Liver (tissue), 7 donors: ENCODE measurements at regions not wholly inside any gene's neighbourhood (a gene's known extent, or its start where the extent isn't known, plus 50 kb on each side); places are given as distances from the start of the nearest gene placed in this dataset.

Experiments used
- DNase-seq: peaks from one replicate; pipeline ENCODE4 v3.0.0-alpha.2; 2017; ENCODE audit warnings: low spot score
- H3K27ac ChIP-seq, 2 donors: one replicate each; pipeline ENCODE4 v1.7.0; 2013; ENCODE audit warnings: inconsistent platforms in 2 of 2, low read length in 2 of 2, control low read depth in 1 of 2, low read depth in 1 of 2, mild to moderate bottlenecking in 1 of 2
- H3K27me3 ChIP-seq, 4 donors: one replicate each; pipeline versions ENCODE4 v1.6.1 to v1.7.0; 2013; ENCODE audit warnings: low read length in 3 of 4, inconsistent platforms in 1 of 4, mild to moderate bottlenecking in 1 of 4, moderate library complexity in 1 of 4; ENCODE audit not compliant: control insufficient read depth in 4 of 4, insufficient read depth in 4 of 4
- H3K36me3 ChIP-seq, 4 donors: one replicate each; pipeline versions ENCODE4 v1.6.1 to v1.7.0; 2013; ENCODE audit warnings: low read length in 3 of 4, mild to moderate bottlenecking in 3 of 4, low read depth in 1 of 4, moderate library complexity in 1 of 4; ENCODE audit not compliant: control insufficient read depth in 4 of 4, insufficient read depth in 3 of 4
- H3K4me1 ChIP-seq, 4 donors: one replicate each; pipeline versions ENCODE4 v1.6.1 to v1.7.0; 2013; ENCODE audit warnings: low read length in 3 of 4, mild to moderate bottlenecking in 3 of 4, moderate library complexity in 1 of 4; ENCODE audit not compliant: control insufficient read depth in 4 of 4, insufficient read depth in 4 of 4
- H3K4me3 ChIP-seq, 3 donors: one replicate each; pipeline versions ENCODE4 v1.6.1 to v1.7.0; 2013; ENCODE audit warnings: low read length in 3 of 3, control low read depth in 1 of 3, low read depth in 1 of 3, mild to moderate bottlenecking in 1 of 3
- H3K9ac ChIP-seq, 2 donors: one replicate each; pipeline ENCODE4 v1.7.0; 2013; ENCODE audit warnings: low read length in 2 of 2, mild to moderate bottlenecking in 2 of 2, moderate library complexity in 2 of 2, control low read depth in 1 of 2, low read depth in 1 of 2
- H3K9me3 ChIP-seq, 4 donors: one replicate each; pipeline versions ENCODE4 v1.6.1 to v1.7.0; 2013; ENCODE audit warnings: low read length in 3 of 4; ENCODE audit not compliant: control insufficient read depth in 4 of 4
- ATF3 ChIP-seq: IDR thresholded peaks from 2 replicates; pipeline ENCODE4 v1.6.1; 2016; ENCODE audit warnings: antibody characterized with exemption
- EGR1 ChIP-seq, 2 donors: IDR thresholded peaks; 2 replicates each; pipeline ENCODE4 v1.6.1; 2016 to 2018; ENCODE audit warnings: antibody characterized with exemption in 2 of 2, low read depth in 2 of 2
- FOXA2 ChIP-seq: IDR thresholded peaks from 2 replicates; pipeline ENCODE4 v1.6.1; 2016; ENCODE audit warnings: antibody characterized with exemption
- GABPA ChIP-seq, 2 donors: IDR thresholded peaks in 1 of 2; conservative IDR thresholded peaks in 1 of 2; 2 replicates each; pipeline ENCODE4 v1.6.1; 2016; ENCODE audit warnings: antibody characterized with exemption in 2 of 2, mild to moderate bottlenecking in 1 of 2, moderate library complexity in 1 of 2
- HNF4A ChIP-seq, 2 donors: conservative IDR thresholded peaks; 2 replicates each; pipeline ENCODE4 v1.6.1; 2016; ENCODE audit warnings: antibody characterized with exemption in 2 of 2, mild to moderate bottlenecking in 2 of 2
- HNF4G ChIP-seq: IDR thresholded peaks from 2 replicates; pipeline ENCODE4 v1.6.1; 2016; ENCODE audit warnings: antibody characterized with exemption
- JUND ChIP-seq, 2 donors: IDR thresholded peaks; 2 replicates each; pipeline ENCODE4 v1.6.1; 2016; ENCODE audit warnings: antibody characterized with exemption in 2 of 2
- NR2F2 ChIP-seq: IDR thresholded peaks from 2 replicates; pipeline ENCODE4 v1.6.1; 2016; ENCODE audit warnings: antibody characterized with exemption
- RAD21 ChIP-seq, 2 donors: IDR thresholded peaks; 2 replicates each; pipeline ENCODE4 v1.6.1; 2016; ENCODE audit warnings: antibody characterized with exemption in 2 of 2, mild to moderate bottlenecking in 2 of 2
- REST ChIP-seq: IDR thresholded peaks from 2 replicates; pipeline ENCODE4 v1.6.1; 2016; ENCODE audit warnings: antibody characterized with exemption, mild to moderate bottlenecking
- SP1 ChIP-seq: IDR thresholded peaks from 2 replicates; pipeline ENCODE4 v1.6.1; 2018; ENCODE audit warnings: antibody characterized with exemption, mild to moderate bottlenecking
- TAF1 ChIP-seq: conservative IDR thresholded peaks from 2 replicates; pipeline ENCODE4 v1.6.1; 2016; ENCODE audit warnings: antibody characterized with exemption, mild to moderate bottlenecking
- ZBTB33 ChIP-seq: IDR thresholded peaks from 2 replicates; pipeline ENCODE4 v1.6.1; 2016; ENCODE audit warnings: antibody characterized with exemption
- WGBS: extraction: QIAGEN DNeasy Blood & Tissue Kit; methylation state at CpG from one replicate; pipeline ENCODE4 v1.1.7; 2013; 5-methylcytosine and 5-hydroxymethylcytosine counted together
- donor health status: healthy.
- donor health status: healthy.
- donor health status: healthy.
- donor health status: healthy.

GRCh38 chr3:14305324-14305723 lies 97.1 kb upstream of the SLC6A6 start:
- Histone ChIP-seq H3K27me3 (peaks cover 0 to 2% (median 0%) of the 10 kb centered on the region in 4 donors), H3K9me3 (peaks cover 0 to 4% (median 0%) of the 10 kb centered on the region in 4 donors), H3K9ac (no peak overlapping the region), H3K36me3 (no peaks in the 10 kb centered on the region), H3K27ac (no peak overlapping the region), H3K4me3 (no peak overlapping the region), H3K4me1 (no peaks in the 10 kb centered on the region)
- 79% methylated on average over 8 of the region's 8 CpGs for WGBS
- no peak for DNase-seq
- TF ChIP-seq RAD21 (IDR thresholded peaks at IDR 0.05), result no peak
- TF ChIP-seq HNF4A (conservative IDR thresholded peaks at IDR 0.05), result no peak
- TF ChIP-seq JUND (IDR thresholded peaks at IDR 0.05), result no peak
- TF ChIP-seq NR2F2, result no peak
- TF ChIP-seq ATF3, result no peak
- no peak for TF ChIP-seq ZBTB33
- no peak for TF ChIP-seq FOXA2
- TF ChIP-seq SP1, result no peak
- no peak for TF ChIP-seq REST
- no peak for TF ChIP-seq HNF4G
- no peak for TF ChIP-seq EGR1 (IDR thresholded peaks at IDR 0.05; ENCODE audit: low read depth in 2 of 2)
- TF ChIP-seq TAF1, result no peak

GRCh38 chr3:14306142-14306541 lies 96.3 kb upstream of the SLC6A6 start:
- TF ChIP-seq GABPA (IDR thresholded peaks at IDR 0.05 in 1 of 2, conservative IDR thresholded peaks at IDR 0.05 in 1 of 2), result no peak
- Histone ChIP-seq H3K4me1 (no peaks in the 10 kb centered on the region), H3K27ac (no peak overlapping the region), H3K36me3 (no peaks in the 10 kb centered on the region), H3K4me3 (no peak overlapping the region), H3K9me3 (peaks cover 0 to 4% (median 0%) of the 10 kb centered on the region in 4 donors), H3K9ac (no peak overlapping the region), H3K27me3 (peaks cover 0 to 2% (median 0%) of the 10 kb centered on the region in 4 donors)
- 91% methylated on average over 10 of the region's 10 CpGs for WGBS
- no peak for DNase-seq

GRCh38 chr3:14307656-14308302 lies 94.6 kb upstream of the SLC6A6 start:
- H3K9ac ChIP-seq, result no peak overlapping the region

More at GRCh38 chr3:14307656-14308302, 94.6 kb upstream of the SLC6A6 start:
- Histone ChIP-seq H3K4me3 (no peak overlapping the region), H3K27ac (no peak overlapping the region), H3K4me1 (no peaks in the 10 kb centered on the region), H3K36me3 (no peaks in the 10 kb centered on the region), H3K9me3 (peaks cover 0 to 4% (median 0%) of the 10 kb centered on the region in 4 donors), H3K27me3 (peaks cover 0 to 2% (median 0%) of the 10 kb centered on the region in 4 donors)
- TF ChIP-seq GABPA (IDR thresholded peaks at IDR 0.05 in 1 of 2, conservative IDR thresholded peaks at IDR 0.05 in 1 of 2), result no peak
- no peak for TF ChIP-seq HNF4A (conservative IDR thresholded peaks at IDR 0.05)
- no peak for TF ChIP-seq JUND (IDR thresholded peaks at IDR 0.05)
- WGBS, result 87% methylated on average over 18 of the region's 18 CpGs
- no peak for DNase-seq
